LHCN-M2 (cell line): ENCODE measurements at regions not wholly inside any gene's neighbourhood (a gene's known extent, or its start where the extent isn't known, plus 50 kb on each side); places are given as distances from the start of the nearest gene placed in this dataset.

Source experiments
- DNase-seq: peaks from one replicate; pipeline ENCODE4 v3.0.0-alpha.2; 2012; ENCODE audit warnings: low read depth

DNA sequence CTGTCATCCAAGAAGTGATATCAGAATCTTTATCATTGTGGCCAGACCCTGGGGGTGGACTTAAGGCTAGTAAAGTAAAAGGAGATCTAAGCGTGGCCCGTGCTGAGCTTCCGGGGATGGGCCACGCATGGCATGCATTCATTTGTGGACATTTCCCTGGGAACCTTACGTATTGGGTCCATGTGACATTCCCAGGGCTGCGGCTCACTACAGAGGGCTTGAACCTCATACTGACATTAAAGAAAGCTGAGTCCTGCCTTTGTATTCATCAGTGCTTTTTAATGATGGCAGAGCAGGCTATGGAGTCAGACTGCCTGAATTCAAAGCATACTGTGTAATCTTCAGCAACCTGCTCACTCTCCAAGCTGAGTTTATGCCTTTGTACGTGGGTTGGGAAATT lies 152.2 kb upstream of the AFDN start:
- DNase-seq = no peak

DNA sequence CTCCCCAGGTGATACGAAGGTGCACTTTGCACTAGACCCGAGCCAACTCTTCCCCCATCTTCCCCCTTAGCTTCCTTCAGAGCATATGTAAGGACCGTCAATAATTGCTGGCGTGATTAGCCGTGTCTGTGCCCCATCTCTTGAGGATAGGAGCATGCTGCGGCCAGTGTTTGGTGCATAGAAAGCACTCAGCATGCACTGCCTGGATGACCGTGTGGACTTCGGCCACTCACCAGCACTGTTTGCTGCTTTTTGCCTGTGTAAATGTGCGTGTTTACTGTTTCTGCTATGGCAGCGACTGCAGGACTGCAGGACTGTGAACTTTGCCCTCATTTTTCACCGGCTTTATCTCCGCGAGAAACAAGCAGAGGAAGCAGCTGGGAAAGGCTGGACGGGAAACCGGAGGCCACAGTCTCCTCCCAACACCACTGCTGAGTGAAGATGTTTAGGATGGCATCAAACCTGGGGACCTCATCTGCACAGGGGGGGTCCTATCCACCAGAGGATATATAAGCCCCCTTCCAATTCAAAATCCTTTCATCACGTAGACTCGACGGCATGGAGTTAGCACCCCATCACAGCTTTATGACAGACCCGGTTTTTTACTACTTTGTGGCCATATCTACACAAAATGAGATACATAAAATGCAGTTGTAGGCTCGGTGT lies 150.6 kb upstream of the AFDN start:
- no peak for DNase-seq

DNA sequence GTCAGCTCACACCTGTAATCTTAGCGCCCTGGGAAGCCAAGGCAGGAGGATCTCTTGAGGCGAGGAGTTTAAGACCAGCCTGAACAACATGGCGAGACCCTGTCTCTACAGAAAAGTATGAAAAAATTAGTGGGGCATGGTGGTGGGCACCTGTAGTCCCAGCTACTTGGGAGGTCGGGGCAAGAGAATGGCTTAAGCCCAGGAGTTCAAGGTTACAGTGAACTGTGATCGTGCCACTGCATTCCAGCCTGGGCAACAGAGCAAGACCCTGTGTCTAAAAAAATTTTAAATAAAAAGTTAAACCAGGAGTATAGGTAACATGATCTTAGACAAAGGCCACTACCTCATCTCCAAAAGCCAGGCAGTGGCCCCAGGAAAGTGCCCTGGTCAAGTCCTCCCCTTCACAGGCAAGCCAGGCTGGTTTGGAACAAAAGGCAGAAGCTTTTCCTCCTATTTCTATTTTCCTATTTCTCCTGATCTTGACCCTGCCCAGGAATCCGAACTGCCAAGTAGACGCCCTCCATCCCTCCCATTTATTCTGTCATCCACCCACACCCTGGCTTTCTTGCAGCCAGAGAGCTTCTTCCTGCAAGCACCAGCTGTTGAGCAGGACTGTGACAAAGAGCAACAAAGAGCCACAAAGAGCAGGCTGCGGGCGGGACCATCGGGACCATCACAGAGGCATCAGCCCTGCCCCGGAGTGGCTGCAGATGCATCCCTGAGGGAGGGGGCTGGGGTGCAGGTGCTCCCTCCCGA lies 149.9 kb upstream of the AFDN start:
- no peak for DNase-seq

DNA sequence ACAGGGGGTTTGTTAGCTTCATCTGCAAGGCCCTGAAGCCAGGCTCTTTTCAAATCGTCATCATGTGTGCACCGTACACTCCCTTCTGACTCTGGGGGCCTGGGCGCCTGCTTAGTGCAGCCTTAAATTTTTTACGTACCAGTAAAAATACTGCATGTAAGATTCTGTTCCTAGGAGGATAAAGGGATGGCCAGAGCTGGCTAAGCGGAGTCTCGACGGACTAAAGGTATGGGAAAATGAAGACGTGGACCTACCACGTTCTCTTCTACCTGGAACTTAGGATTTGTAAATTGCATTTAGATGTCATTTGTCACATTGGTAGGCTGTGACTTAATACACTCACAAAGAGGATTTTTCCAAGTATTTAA lies 149.3 kb upstream of the AFDN start:
- no peak for DNase-seq

DNA sequence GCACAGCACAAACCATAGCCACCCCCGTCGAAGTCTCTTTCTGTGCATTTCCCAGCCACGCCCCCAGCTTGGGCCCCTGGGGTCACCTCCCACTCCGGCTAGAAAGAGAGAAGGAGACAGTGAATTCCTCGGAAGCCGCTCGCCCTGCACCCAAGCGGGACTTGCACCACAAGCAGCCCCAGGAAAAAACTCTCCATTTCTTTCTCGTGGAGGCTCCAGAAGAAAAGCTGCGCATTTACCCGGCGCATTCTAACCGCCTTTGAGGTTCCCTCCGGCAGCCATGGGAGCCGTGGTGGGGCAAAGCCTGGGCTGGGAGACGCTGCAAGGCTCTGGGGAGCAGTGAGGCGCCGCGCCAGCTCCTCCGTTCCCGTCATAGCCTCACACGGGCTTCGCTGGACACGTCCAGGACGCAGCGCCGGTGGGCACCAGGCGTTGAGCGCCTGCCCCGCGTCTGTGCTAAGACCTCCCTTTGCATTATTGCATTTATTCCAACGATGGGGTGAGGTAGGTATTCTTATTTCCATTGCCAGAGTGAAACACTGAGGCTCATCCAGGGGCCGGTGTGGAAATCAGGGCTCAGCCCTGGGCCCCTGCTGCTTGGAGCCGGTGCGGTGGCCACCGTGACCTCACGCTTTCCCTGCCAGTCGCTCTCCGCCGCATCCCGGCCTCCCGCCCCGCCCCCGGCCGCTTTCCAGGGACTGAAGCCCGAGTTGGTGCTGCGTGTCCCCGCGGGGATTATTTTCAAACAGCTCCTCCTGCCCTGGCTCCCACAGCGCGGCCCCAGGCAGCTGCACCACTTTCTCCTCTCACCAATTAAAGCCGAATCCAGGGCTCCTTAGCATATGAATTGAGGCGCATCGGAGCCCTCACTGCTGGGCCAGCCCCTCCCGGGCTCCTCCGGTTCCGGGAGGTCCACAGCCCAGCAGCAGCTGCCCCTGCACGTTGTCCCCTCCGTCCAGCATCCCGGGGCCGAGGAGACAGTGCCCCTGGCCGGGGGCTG lies 148.3 kb upstream of the AFDN start:
- DNase-seq = no peak

DNA sequence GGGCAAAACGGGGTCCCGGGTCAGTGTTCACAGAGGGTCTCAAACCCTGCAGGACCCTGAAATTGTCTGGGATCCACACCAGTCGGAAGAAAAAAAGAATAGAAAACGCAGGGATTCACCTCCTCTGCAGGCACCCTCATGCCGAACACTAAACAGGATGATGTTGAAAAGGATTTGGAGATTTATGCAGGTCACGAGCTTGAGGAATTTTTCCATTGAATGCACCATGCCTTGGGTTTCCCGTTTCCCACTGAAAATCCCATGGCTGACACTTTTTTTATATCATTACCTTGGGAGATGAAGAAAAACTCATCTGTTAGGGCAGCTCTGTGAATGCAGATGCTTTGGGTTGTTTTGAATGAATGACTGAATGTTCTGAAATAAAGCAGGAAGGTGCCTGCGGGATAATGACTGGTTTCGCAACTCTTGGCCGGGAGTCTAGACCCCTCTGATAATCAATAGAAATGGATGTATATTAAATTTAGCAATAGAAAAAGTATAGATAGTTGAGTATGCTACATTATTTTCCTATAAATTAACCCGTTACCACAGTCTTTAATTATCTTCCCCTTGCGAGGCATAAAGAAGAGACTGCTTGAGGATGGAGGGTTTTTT lies 147.5 kb upstream of the AFDN start:
- no peak for DNase-seq

DNA sequence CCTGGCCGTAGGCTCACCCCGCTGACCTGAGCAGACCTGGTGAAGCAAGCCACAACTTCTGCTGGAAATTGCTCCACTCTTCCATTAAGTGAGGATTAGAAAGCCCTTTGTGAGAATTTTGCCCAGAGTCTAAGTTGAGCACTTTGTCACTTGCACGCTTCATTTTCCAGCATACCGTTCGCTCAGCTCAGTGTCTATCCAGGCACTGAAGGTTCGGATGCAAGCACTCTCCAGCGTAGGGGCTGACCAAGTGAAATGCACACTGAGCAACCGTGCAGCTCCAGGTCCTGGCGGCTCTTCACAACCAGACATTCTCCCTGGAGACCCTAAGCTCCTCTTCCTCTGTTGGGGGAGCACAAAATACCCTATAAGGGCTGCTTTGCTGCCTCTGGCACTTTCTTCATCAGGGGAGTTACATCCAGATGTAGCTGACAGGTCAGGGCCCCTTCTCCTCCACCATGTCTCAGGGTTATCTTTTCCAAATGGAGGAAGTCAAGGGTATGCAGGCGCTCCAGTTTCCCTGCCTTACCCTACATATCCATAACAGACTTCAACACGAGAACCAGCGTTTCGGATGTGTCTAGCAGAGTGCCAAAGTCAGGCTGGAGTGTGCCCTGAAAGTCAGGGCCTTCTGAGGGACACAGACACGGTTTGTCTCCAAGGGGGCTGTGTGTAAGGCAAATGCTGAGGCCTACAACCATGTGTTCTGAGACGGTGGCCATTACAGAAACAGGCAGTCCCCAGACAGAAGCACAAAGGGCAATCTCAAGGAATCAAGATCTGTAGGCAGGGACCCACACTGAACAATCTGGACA lies 146.7 kb upstream of the AFDN start:
- DNase-seq = no peak

DNA sequence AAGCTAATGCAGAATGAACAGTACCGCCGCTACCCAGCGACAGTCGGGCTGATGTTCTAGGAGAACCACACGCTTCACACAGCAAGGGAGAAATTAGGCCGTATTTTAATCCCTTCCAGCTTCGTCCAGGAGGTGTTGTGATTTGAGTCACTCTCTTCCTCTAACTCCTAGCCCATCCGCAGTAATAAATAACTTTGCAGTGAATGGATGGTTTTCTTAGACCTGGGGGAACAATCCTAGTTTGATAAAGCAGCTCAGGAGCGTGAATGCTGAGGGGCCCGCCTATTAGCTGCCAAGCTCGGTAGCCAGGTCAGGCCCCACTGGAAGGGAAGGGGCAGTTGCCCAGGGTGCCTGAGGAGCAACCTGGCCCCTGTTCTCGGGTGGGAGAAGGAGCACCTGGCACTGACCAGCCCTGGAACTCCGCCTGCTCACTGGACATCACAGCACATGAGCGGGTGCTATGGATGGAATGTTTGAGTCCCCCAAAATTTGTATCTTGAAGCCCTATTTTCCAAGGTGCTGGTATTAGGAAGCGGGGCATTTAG lies 146.0 kb upstream of the AFDN start:
- DNase-seq = no peak

DNA sequence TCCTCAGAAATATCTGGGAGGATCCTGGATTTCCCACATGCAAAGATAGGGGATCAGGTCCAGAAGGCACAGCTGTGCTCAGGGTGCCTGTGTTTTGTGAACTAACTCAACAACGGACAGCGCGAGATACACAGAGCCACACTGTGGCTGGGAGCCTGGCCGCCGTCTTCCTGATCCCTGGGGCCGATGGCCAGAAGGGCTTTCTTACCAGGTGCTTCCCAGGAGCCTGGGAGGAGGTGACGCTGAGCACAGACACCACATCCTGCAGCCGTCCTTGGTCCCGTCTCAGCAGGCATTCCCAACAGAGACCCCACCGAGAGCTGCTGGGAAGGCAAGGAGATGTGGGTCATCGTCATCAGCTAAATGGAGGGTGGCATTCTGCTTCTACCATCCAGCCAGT lies 144.6 kb upstream of the AFDN start:
- DNase-seq = no peak

DNA sequence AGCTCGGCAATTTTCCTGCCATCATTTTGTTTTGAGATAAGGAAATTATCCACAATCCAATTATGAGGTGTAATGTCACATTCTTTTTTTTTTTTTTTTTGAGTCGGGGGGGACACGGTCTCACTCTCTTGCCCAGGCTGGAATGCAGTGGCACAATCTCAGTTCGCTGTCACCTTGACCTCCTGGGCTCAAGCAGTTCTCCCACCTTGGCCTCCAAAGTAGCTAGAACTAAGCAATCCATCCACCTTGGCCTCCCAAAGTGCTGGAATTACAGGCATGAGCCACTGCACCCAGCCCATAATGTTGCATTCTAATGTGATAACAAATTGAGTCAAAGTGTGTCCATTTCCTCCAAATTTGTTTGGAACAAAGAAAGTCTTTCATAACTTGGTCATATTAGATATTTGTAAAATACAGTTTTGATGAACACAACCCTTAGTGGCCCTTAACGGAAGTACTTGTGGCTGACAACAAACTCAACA lies 144.1 kb upstream of the AFDN start:
- DNase-seq = no peak

DNA sequence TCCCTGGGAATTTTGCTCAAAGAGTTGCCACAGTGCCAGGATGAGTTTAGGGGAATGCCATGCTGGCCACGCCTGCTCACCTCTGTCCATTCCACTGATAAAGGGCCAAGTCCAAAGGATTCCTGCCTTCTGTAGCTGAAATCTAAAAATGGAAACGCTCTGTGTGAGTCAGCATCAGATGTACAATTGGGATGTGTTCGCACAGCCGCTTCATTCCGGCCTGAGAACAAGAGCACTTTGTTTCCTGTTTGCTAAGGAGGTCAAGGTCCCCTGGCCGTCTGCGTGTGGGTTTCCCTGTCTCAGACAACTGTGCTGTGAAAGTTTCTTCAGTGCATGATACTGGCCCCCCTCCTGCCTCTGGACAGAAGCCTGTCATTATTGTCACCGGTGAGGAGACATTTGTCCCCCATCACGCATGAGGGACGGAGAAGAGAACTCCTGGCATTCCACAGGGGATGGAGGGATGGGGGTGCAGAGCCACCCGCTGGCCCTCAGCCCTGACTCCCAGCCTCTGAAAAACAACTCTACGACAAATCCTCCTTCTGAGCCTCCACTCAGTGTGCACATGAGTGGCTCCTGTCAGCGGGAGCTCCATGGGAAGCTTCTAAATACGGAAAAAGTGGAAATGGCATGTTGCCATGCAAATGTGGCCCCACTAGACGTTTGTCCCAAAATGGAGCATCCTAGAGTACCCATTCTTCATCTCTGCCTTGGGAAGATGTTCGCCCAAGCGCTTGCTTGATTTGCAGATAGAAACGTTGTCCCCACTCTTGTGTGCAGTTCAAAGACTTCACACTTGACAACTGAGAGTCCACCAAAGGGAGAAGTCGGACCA lies 143.5 kb upstream of the AFDN start:
- DNase-seq = peak; percentile 8

DNA sequence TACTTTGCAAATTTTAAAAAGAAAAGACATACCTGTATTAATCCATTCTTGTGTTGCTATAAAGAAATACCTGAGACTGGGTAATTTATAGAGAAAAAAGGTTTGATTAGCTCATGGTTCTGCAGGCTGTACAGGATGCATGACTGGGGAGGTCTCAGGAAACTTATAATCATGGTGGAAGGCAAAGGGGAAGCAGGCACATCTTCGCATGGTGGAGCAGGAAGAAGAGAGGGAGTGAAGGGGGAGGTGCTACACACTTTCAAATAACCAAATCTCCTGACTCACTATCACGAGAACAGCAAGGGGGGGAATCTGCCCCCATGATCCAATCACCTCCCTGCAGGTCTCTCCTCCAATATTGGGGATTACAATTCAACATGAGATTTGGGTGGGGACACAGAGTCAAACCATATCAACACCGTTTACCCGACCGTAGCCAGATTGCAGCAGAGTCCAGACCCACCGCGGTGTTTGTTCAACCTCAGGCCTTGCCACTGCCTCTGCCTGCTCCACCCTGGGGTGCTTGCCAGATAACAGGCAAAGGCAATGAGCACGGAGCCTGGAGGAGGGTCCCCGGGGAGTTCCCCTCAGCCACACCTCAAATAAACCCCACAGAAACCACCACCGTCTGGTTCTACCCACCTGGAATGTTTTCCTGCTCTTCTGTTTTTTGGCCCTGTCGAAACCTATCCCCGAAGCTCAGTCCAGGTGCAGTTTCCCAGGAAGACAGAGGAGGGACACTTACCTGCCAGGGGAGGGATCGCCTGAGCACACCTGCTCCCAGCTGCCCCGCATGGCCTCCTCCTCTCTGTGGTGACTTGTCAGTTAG lies 142.2 kb upstream of the AFDN start:
- no peak for DNase-seq

DNA sequence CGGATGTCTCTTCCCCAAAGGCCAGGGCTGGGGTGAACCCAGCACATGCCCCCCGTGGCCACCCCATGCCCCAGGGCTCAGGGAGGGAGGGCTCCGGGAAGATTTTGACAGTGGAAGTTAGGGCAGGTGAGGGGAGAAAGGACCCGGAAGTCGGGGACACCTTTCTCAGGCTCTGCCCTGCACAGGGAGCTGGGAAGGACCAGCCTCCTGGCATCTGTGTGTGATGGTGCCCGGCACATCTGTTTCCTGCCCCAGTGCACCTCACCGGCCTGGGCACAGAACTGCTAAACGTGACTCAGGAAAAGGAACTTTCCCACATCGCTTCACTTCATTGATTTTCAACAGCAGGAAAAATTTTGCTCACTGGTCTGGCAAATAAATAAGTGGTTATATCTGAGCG lies 141.1 kb upstream of the AFDN start:
- DNase-seq = no peak

DNA sequence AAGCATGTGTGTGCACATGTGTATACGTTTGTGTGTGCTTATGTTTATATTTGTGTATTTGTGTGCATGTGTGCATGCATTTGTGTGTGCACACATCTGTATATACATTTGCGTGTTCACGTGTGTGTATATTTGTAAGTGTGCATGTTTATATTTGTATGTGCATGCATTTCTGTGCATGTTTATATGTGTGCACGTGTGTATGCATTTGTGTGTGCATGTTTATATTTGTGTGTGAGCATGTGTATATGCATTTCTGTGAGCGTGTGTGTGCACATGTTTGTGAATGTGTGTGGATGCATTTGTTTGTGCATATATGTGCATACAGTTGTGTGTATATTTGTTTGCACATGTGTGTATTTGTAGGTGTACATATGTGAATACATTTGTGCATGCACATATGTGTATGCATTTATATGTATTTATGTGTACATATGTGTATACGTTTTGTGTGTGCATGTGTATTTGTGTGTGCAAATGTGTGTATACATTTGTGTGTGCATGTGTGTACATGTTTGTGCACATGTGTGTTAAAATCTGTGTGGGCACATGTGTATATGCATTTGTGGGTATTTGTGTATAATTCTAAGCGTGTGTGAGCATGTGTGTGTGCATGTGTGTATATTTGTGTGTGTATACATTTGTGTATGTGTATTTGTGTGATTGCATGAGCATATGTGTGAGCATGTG lies 140.4 kb upstream of the AFDN start:
- DNase-seq = no peak

DNA sequence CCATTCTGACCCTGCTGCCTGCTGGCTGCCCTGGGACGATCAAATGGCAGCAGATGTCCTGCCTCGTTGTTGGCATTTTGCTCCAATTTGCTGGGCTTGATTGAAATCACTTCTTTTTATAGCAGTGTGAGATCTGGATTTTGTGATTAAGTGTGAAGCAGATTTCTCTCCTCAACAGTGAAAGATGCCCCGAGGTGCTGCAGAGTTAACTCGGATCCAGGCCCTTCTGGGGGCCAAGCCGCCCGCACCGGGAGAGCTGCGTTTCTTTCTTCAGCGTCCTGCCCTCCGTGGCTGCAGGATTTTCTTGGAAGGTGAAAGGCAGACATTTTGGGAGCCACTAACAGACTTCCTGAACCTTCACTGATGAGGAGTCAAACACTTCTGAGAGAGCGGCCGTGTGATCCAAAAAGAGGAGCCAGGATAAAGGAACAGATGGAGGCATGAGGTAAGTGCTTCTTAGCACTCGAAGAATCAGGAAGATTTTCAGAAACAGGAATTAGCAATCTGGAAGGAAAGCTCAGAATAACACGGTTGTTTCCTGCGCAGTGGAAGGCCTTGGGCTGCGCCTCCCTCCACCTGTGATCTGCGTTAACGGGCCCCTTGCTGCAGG lies 139.5 kb upstream of the AFDN start:
- DNase-seq = no peak

DNA sequence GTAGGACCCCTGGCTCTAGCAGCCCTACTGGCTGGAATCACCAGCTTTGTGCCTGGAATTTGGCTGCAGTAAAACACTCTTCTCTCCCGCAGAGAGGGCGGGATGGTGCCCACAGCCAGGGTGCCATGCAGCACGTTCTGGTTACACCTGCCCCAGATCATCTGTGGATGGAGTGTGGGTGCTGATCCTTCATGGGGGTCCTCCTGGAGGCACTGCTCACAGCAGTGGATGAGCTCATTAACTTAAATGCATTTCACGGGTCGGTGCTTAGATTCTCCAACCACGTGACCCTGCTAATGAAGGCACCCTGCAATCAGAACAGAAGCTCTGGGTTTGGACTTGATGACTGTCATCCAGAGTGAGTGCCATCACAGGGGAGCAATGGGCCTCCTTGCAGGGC lies 138.6 kb upstream of the AFDN start:
- no peak for DNase-seq

DNA sequence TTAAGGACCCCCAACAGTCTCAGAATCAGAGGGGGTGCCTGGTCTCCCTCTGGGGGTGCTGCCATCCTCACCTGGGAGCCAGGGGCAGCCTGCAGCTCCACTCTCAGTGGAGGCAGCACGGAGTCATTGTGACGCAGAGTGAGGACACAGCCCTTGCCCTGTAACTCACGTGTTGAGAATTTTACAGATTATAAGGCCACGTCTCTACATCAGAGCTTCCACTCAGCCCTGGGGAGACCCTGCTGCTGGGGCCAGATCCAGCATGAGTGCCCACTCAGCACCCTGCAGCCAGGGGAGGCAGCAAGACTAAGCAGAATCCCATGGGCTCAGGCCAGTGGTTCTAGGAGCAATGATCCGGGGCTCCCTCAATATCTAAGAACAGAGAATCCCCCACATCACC lies 137.4 kb upstream of the AFDN start:
- no peak for DNase-seq

DNA sequence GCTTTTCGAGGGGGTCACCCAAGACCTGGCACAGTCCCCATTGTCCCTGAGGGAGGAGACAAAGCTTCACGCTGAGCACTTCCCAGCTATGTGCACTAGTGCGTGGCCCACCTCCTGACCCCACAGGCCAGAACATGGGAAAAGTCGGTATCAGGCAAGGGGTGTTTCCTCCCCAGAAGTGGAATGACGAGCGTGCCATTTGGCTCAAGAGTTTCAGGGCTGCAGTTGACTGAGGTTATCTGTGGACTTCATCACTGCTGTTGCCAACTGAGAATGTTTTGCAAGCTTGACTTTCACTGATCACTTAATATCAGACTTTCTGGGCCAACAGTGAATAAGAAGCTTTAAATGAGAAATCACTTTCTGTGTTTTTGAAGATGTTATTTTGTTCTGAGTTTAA lies 137.0 kb upstream of the AFDN start:
- DNase-seq = no peak
